ENCODE measurements at regions not wholly inside any gene's neighbourhood (a gene's known extent, or its start where the extent isn't known, plus 50 kb on each side); places are given as distances from the start of the nearest gene placed in this dataset.

- TF ChIP-seq CTCF (IDR thresholded peaks at IDR 0.05) (no peak), POLR2A (IDR thresholded peaks at IDR 0.05) (no peak)
Measured at GRCh38 chr2:128981353-128981752, 662.7 kb upstream of the HS6ST1 start.
